Body of pancreas (tissue), 4 donors: ENCODE measurements at regions not wholly inside any gene's neighbourhood (a gene's known extent, or its start where the extent isn't known, plus 50 kb on each side); places are given as distances from the start of the nearest gene placed in this dataset.

Experiments
- CTCF ChIP-seq, 7 experiments: fragments of 450-650 bp in 4 of 7; fragments of 200-600 bp in 3 of 7; sonication (generic) in 3 of 7; IDR thresholded peaks; one replicate each; pipeline ENCODE4 v1.5.1; 2016 to 2019; ENCODE audit warnings: antibody characterized with exemption in 7 of 7
- POLR2A ChIP-seq, 3 donors: fragments of 450-650 bp; IDR thresholded peaks; one replicate each; pipeline ENCODE4 v1.6.1; 2016; ENCODE audit warnings: antibody characterized with exemption in 3 of 3, mild to moderate bottlenecking in 2 of 3

- no peak for TF ChIP-seq CTCF (IDR thresholded peaks at IDR 0.05)
- no peak for TF ChIP-seq POLR2A (IDR thresholded peaks at IDR 0.05)
Observed at GRCh38 chr7:88458946-88459345, 152.3 kb upstream of the STEAP4 start.
